Endothelial cell of umbilical vein (primary cell): ENCODE measurements at regions not wholly inside any gene's neighbourhood (a gene's known extent, or its start where the extent isn't known, plus 50 kb on each side); places are given as distances from the start of the nearest gene placed in this dataset.

Source experiments
- BruUV-seq: library from RNA; stranded (reverse); fragments of 400-500 nt; replicated peaks from 2 replicates; lab custom pipeline; 2021; lab: Mats Ljungman, UMichigan
- CTCF ChIA-PET: fragments of 300-600, 350-600 bp; sonication (Branson Sonifier 250); formaldehyde crosslinking; loops from one replicate; lab custom pipeline; 2021; ENCODE audit warnings: antibody characterized with exemption, inconsistent platforms; lab: Charles Lee
- POLR2A ChIA-PET: fragments of 300-600, 350-600 bp; sonication (Branson Sonifier 250); formaldehyde crosslinking; loops from one replicate; lab custom pipeline; 2021; ENCODE audit warnings: antibody characterized with exemption, inconsistent platforms; lab: Charles Lee
- DNase-seq: peaks from one replicate; pipeline ENCODE4 v3.0.0-alpha.2; 2011; ENCODE audit warnings: low read depth, low spot score
- FAIRE-seq: peaks from 2 replicates; lab custom pipeline; 2011; peaks lifted over from hg19 to GRCh38; lab: Jason Lieb, UNC
- H2AFZ ChIP-seq: 2 replicates; pipeline ENCODE4 v1.6.0; 2012; ENCODE audit warnings: low read depth, low read length, control low read depth, inconsistent platforms
- H3K27ac ChIP-seq: 2 replicates; pipeline ENCODE4 v1.5.1; 2011; ENCODE audit warnings: low read depth, mild to moderate bottlenecking, control low read depth, low read length, moderate library complexity; ENCODE audit not compliant: insufficient read depth
- H3K27me3 ChIP-seq, 2 experiments: 2 replicates each; pipeline versions ENCODE4 v1.6.0 to v1.6.1; 2011; ENCODE audit warnings: low read length in 2 of 2, mixed read lengths in 1 of 2; ENCODE audit not compliant: control insufficient read depth in 2 of 2, insufficient read depth in 2 of 2
- H3K36me3 ChIP-seq, 2 experiments: 2 replicates in 1 of 2; 3 replicates in 1 of 2; pipeline ENCODE4 v1.5.1; 2011; ENCODE audit warnings: low read length in 2 of 2, mild to moderate bottlenecking in 1 of 2, moderate library complexity in 1 of 2; ENCODE audit not compliant: control insufficient read depth in 2 of 2, insufficient read depth in 2 of 2; ENCODE audit errors: extremely low read depth in 1 of 2
- H3K4me1 ChIP-seq: 3 replicates; pipeline ENCODE4 v1.5.1; 2011; ENCODE audit warnings: mild to moderate bottlenecking, low read length; ENCODE audit not compliant: control insufficient read depth, insufficient read depth; ENCODE audit errors: extremely low read depth
- H3K4me2 ChIP-seq: 2 replicates; pipeline ENCODE4 v1.6.1; 2011; ENCODE audit warnings: low read length, control low read depth, mixed read lengths; ENCODE audit not compliant: insufficient read depth
- H3K4me3 ChIP-seq, 3 experiments: fragments of 200-600 bp in 1 of 3; sonication (generic), shearing (Covaris generic) in 1 of 3; replicated peaks in 1 of 3; 2 replicates each; pipeline ENCODE4 v1.5.1; 2011 to 2016; ENCODE audit warnings: control low read depth in 3 of 3, low read length in 3 of 3, mild to moderate bottlenecking in 2 of 3, inconsistent platforms in 1 of 3, low read depth in 1 of 3, moderate library complexity in 1 of 3; ENCODE audit not compliant: insufficient read depth in 1 of 3
- H3K79me2 ChIP-seq: 2 replicates; pipeline ENCODE4 v1.6.0; 2012; ENCODE audit warnings: low read length, inconsistent platforms; ENCODE audit not compliant: control insufficient read depth, insufficient read depth
- H3K9ac ChIP-seq: replicated peaks from 2 replicates; pipeline ENCODE3; 2011; ENCODE audit warnings: low read length, control low read depth; ENCODE audit not compliant: insufficient read depth; ENCODE audit errors: extremely low read depth
- H3K9me1 ChIP-seq: replicated peaks from 3 replicates; pipeline ENCODE4 v1.6.0; 2011; ENCODE audit warnings: mild to moderate bottlenecking, low read length; ENCODE audit not compliant: control insufficient read depth, insufficient read depth; ENCODE audit errors: extremely low read depth
- H3K9me3 ChIP-seq: replicated peaks from 2 replicates; pipeline ENCODE4 v1.5.1; 2012; ENCODE audit warnings: low read length, inconsistent platforms; ENCODE audit not compliant: control insufficient read depth, insufficient read depth
- H4K20me1 ChIP-seq: replicated peaks from 2 replicates; pipeline ENCODE3; 2011; ENCODE audit warnings: mild to moderate bottlenecking, low read length; ENCODE audit not compliant: control insufficient read depth, insufficient read depth; ENCODE audit errors: extremely low read depth
- EZH2 ChIP-seq: IDR thresholded peaks from 2 replicates; pipeline ENCODE4 v1.6.1; 2012; ENCODE audit warnings: borderline replicate concordance, low read depth, mild to moderate bottlenecking, moderate library complexity, low read length, inconsistent platforms; ENCODE audit not compliant: severe bottlenecking
- FOS ChIP-seq: IDR thresholded peaks from 2 replicates; pipeline ENCODE4 v1.6.1; 2011; ENCODE audit warnings: mild to moderate bottlenecking, low read length, moderate library complexity, borderline replicate concordance; ENCODE audit not compliant: insufficient read depth
- GATA2 ChIP-seq: IDR thresholded peaks from 2 replicates; pipeline ENCODE4 v1.7.0; 2011; ENCODE audit warnings: low read depth, mild to moderate bottlenecking, moderate library complexity, mixed read lengths, low read length; ENCODE audit not compliant: insufficient read length, insufficient read depth
- JUN ChIP-seq: IDR thresholded peaks from 2 replicates; pipeline ENCODE4 v1.6.1; 2011; ENCODE audit warnings: borderline replicate concordance, low read depth; ENCODE audit not compliant: insufficient read length, insufficient read depth
- MAX ChIP-seq: IDR thresholded peaks from 2 replicates; pipeline ENCODE4 v1.6.1; 2011; ENCODE audit not compliant: insufficient read depth, insufficient read length
- MYC ChIP-seq: IDR thresholded peaks from one replicate; pipeline ENCODE4 v1.6.1; 2011; ENCODE audit warnings: mild to moderate bottlenecking, low read depth, low read length
- POLR2A ChIP-seq: IDR thresholded peaks from 2 replicates; pipeline ENCODE4 v1.6.1; 2012; ENCODE audit warnings: low read depth, mild to moderate bottlenecking, control low read depth, low read length
- POLR2AphosphoS5 ChIP-seq: IDR thresholded peaks from 2 replicates; pipeline ENCODE4 v1.6.1; 2012; ENCODE audit warnings: low read depth, mild to moderate bottlenecking, control low read depth, low read length, moderate library complexity; ENCODE audit not compliant: insufficient read depth
- dilution Hi-C: fragments of 300-500 bp; cut with MboI; formaldehyde crosslinking; loops from one replicate; pipeline ENCODE4 v1.15.0; 2019; ENCODE audit warnings: low sequenced_read_pairs; ENCODE audit not compliant: extremely low pct_ligation_motif_present
- intact Hi-C: fragments of 100-400 bp; cut with micrococcal nuclease; formaldehyde crosslinking; loops from one replicate; pipeline ENCODE4 v1.10.0; 2022
- TF ChIP-seq, protein P1 (sequence below), 2 donors: IDR thresholded peaks; 1 replicate in 1 of 2; 2 replicates in 1 of 2; pipeline ENCODE4 v1.5.1; 2011; ENCODE audit warnings: low read length in 2 of 2, mild to moderate bottlenecking in 2 of 2, moderate library complexity in 2 of 2, control low read depth in 1 of 2, inconsistent platforms in 1 of 2, low read depth in 1 of 2; ENCODE audit not compliant: insufficient read depth in 1 of 2; ENCODE audit errors: extremely low read depth in 1 of 2

DNA sequence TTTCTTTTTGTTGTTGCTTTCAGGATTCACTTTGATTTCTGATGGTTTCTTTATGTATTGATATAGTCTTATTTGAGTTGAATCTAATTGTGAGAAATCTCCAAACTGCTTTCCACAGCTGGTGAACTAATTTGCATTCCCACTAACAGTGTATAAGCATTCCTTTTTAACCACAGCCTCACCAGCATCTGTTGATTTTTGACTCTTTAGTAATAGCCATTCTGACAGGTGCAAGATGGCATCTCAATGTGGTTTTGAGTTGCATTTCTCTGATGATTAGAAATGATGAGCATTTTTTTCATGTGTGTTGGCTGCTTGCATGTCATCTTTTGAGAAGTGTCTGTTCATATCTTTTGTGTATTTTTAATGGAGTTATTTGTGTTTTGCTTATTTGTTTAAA, 1023.1 kb downstream of the SH3BGRL start:
- ChIA-PET CTCF (no interaction called here), POLR2A (no interaction called here)
- intact Hi-C loops = no loop called here
- no peaks in the 10 kb centered on the region for H4K20me1 ChIP-seq
- no peaks in the 10 kb centered on the region for H3K27me3 ChIP-seq
- TF ChIP-seq GATA2 = no peak
- no peak for TF ChIP-seq EZH2
- no peak for TF ChIP-seq JUN
- no peak for TF ChIP-seq POLR2AphosphoS5
- TF ChIP-seq, protein P1, sequence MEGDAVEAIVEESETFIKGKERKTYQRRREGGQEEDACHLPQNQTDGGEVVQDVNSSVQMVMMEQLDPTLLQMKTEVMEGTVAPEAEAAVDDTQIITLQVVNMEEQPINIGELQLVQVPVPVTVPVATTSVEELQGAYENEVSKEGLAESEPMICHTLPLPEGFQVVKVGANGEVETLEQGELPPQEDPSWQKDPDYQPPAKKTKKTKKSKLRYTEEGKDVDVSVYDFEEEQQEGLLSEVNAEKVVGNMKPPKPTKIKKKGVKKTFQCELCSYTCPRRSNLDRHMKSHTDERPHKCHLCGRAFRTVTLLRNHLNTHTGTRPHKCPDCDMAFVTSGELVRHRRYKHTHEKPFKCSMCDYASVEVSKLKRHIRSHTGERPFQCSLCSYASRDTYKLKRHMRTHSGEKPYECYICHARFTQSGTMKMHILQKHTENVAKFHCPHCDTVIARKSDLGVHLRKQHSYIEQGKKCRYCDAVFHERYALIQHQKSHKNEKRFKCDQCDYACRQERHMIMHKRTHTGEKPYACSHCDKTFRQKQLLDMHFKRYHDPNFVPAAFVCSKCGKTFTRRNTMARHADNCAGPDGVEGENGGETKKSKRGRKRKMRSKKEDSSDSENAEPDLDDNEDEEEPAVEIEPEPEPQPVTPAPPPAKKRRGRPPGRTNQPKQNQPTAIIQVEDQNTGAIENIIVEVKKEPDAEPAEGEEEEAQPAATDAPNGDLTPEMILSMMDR (IDR thresholded peaks at IDR 0.05; ENCODE audit: extremely low read depth in 1 of 2, insufficient read depth in 1 of 2, low read depth in 1 of 2, low read length in 2 of 2) = no peak
- no peak for TF ChIP-seq MYC
- no peak for TF ChIP-seq FOS
- no peak for TF ChIP-seq MAX
- TF ChIP-seq POLR2A = no peak
- DNase-seq (no peak), FAIRE-seq (no peak)
- H3K4me3 ChIP-seq = no peak overlapping the region
- no peak overlapping the region for H3K27ac ChIP-seq
- no peaks in the 10 kb centered on the region for H3K79me2 ChIP-seq
- no peak overlapping the region for H3K9ac ChIP-seq
- BruUV-seq = no TSS peak
- no peaks in the 10 kb centered on the region for H3K4me1 ChIP-seq
- H2AFZ ChIP-seq = no peak overlapping the region
- no peaks in the 10 kb centered on the region for H3K9me1 ChIP-seq
- H3K36me3 ChIP-seq = no peaks in the 10 kb centered on the region
- dilution Hi-C loops = no loop called here
- H3K4me2 ChIP-seq = no peak overlapping the region
- H3K9me3 ChIP-seq = no peaks in the 10 kb centered on the region
